PC-9 (cell line): ENCODE measurements at regions not wholly inside any gene's neighbourhood (a gene's known extent, or its start where the extent isn't known, plus 50 kb on each side); places are given as distances from the start of the nearest gene placed in this dataset.
"Not testable (repeated sequence)": the region's sequence is repeated elsewhere in the genome, so short reads cannot be mapped to it uniquely, and the experiment has no call there.

ENCODE experiments used
- BruUV-seq: library from RNA; stranded (reverse); fragments of 400-500 nt; replicated peaks from 2 replicates; lab custom pipeline; 2021; lab: Mats Ljungman, UMichigan
- CTCF ChIA-PET: fragments of 300-600 bp; sonication (Branson Sonifier 250); formaldehyde crosslinking; loops from one replicate; lab custom pipeline; 2022; ENCODE audit warnings: antibody characterized with exemption; lab: Charles Lee
- POLR2A ChIA-PET: fragments of 300-600 bp; sonication (Branson Sonifier 250); formaldehyde crosslinking; loops from one replicate; lab custom pipeline; 2022; ENCODE audit warnings: antibody characterized with exemption; ENCODE audit not compliant: unreplicated experiment; lab: Charles Lee
- DNase-seq, 2 experiments: peaks; one replicate each; pipeline versions ENCODE4 v3.0.0 to v3.0.0-alpha.2; 2015 to 2022; ENCODE audit warnings: mixed read lengths in 1 of 2
- H2AFZ ChIP-seq: fragments of 200-600 bp; sonication (generic); 2 replicates; pipeline ENCODE4 v1.8.1; 2017; ENCODE audit warnings: antibody characterized with exemption
- H3F3A ChIP-seq: fragments of 200-600 bp; sonication (generic); 2 replicates; pipeline ENCODE4 v1.8.1; 2017; ENCODE audit warnings: antibody characterized with exemption, mild to moderate bottlenecking, low read depth; ENCODE audit not compliant: insufficient read depth
- H3K27ac ChIP-seq: fragments of 200-600 bp; sonication (generic); 2 replicates; pipeline ENCODE4 v1.6.1; 2016; ENCODE audit warnings: mixed run types
- H3K27me3 ChIP-seq: fragments of 200-600 bp; sonication (generic); 2 replicates; pipeline ENCODE4 v1.6.1; 2016; ENCODE audit warnings: low read depth, mixed run types; ENCODE audit not compliant: insufficient read depth
- H3K36me3 ChIP-seq: fragments of 200-600 bp; sonication (generic); 2 replicates; pipeline ENCODE4 v1.6.1; 2016; ENCODE audit warnings: low read depth, mixed run types
- H3K4me1 ChIP-seq: fragments of 200-600 bp; sonication (generic); replicated peaks from 2 replicates; pipeline ENCODE4 v1.6.1; 2016; ENCODE audit warnings: mixed run types; ENCODE audit not compliant: insufficient read depth
- H3K4me2 ChIP-seq: fragments of 200-600 bp; sonication (generic); 2 replicates; pipeline ENCODE4 v1.6.1; 2017; ENCODE audit warnings: mixed run types
- H3K4me3 ChIP-seq: fragments of 200-600 bp; sonication (generic); 2 replicates; pipeline ENCODE4 v1.6.1; 2016; ENCODE audit warnings: mixed run types
- H3K79me2 ChIP-seq: fragments of 200-600 bp; sonication (generic); 2 replicates; pipeline ENCODE4 v1.6.1; 2017; ENCODE audit warnings: low read depth, mixed run types
- H3K9me2 ChIP-seq: fragments of 200-600 bp; sonication (generic); 2 replicates; pipeline ENCODE4 v1.8.1; 2017; ENCODE audit warnings: mild to moderate bottlenecking; ENCODE audit not compliant: insufficient read depth
- H3K9me3 ChIP-seq: fragments of 200-600 bp; sonication (generic); 2 replicates; pipeline ENCODE4 v1.8.1; 2016; ENCODE audit warnings: low read depth; ENCODE audit not compliant: insufficient read depth
- H4K20me1 ChIP-seq: fragments of 200-600 bp; sonication (generic); 2 replicates; pipeline ENCODE4 v1.8.1; 2017; ENCODE audit not compliant: insufficient read depth
- CTCF ChIP-seq: fragments of 200-600 bp; sonication (generic); conservative IDR thresholded peaks from 2 replicates; pipeline ENCODE4 v1.6.1; 2017; ENCODE audit warnings: mixed run types, antibody characterized with exemption, mild to moderate bottlenecking, moderate library complexity
- EZH2 ChIP-seq: fragments of 200-600 bp; sonication (generic); IDR thresholded peaks from 2 replicates; pipeline ENCODE4 v1.8.0; 2017; ENCODE audit warnings: antibody characterized with exemption, low read depth
- intact Hi-C: fragments of 100-400 bp; cut with micrococcal nuclease; formaldehyde crosslinking; loops from one replicate; pipeline ENCODE4 v1.10.0; 2022; ENCODE audit not compliant: unreplicated experiment

DNA sequence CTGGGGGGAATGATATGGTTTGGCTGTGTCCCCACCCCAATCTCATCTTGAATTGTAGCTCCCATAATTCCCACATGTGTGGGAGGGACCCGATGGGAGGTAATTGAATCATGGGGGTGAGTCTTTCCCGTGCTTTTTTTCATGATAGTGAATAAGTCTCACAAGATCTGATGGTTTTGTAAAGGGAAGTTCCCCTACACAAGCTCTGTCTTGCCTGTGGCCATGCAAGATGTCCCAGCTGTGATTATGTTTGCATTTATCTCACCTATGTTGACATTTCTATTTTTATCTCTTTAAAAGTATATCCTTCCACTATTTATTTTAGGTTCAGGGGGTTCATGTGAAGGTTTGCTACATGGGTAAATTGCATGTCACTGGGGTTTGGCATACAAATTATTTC is 323.9 kb upstream of the GLI3 start:
- no peak overlapping the region for H3K4me2 ChIP-seq
- no peaks in the 10 kb centered on the region for H3K36me3 ChIP-seq
- intact Hi-C loops, result no loop called here
- TF ChIP-seq EZH2, result no peak
- no peak for TF ChIP-seq CTCF
- H3K4me1 ChIP-seq, result no peaks in the 10 kb centered on the region
- ChIA-PET POLR2A (no interaction called here), CTCF (no interaction called here)
- no TSS peak for BruUV-seq
- no peak for DNase-seq
- H3K27ac ChIP-seq, result no peak overlapping the region
- no peak overlapping the region for H3K4me3 ChIP-seq
- no peaks in the 10 kb centered on the region for H3K79me2 ChIP-seq
- no peaks in the 10 kb centered on the region for H3F3A ChIP-seq
- H2AFZ ChIP-seq, result no peak overlapping the region
- no peaks in the 10 kb centered on the region for H3K9me3 ChIP-seq
- 0 out of 2 replicates have a peak, but pooled peaks cover 3% of the 10 kb centered on the region for H4K20me1 ChIP-seq
- H3K9me2 ChIP-seq, result no peaks in the 10 kb centered on the region
- H3K27me3 ChIP-seq, result no peaks in the 10 kb centered on the region

DNA sequence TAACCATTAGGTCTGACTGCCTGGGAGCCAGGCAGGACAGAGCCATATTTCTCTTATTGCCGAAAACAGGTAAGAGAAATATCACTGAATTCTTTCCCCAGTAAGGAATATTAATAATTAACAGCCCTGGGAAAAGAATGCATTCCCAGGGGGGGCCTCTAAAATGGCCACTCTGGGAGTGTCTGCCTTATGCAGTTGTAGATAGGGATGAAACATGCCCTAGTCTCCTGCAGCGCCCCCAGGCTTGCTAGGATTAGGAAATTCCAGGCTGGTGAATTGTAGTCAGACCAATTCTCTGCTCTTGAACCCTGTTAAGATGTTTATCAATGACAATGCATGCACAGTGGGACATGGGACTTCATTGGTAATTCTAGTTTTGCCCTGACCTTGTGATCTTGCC is 317.9 kb upstream of the GLI3 start:
- POLR2A ChIA-PET, H3K9me3 ChIP-seq, H3F3A ChIP-seq, DNase-seq, H3K27ac ChIP-seq, H3K27me3 ChIP-seq, BruUV-seq, H3K9me2 ChIP-seq, H4K20me1 ChIP-seq, H3K4me3 ChIP-seq, H3K36me3 ChIP-seq, H3K4me1 ChIP-seq, intact Hi-C loops, H3K79me2 ChIP-seq, H2AFZ ChIP-seq, H3K4me2 ChIP-seq, CTCF ChIA-PET: not testable (repeated sequence)

DNA sequence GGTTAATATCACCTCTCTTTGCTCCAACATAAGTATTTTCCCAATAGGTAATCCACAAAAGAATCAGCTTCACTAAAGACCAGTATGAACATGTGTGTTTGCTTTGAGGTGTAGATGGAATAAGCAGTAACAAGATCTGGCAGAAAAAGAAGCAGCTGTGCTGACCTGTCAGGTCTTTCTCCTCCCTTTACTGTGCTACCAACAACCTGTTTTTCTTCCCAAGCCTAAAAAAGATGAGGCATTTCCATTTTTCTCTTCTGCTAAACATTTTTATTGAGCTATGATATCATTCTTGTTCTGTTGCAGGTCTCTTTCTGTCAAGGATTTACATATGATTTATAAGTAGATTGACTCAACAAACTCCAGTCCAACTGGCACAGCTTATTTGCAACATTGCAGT is 315.2 kb upstream of the GLI3 start:
- Histone ChIP-seq H3K36me3 (no peaks in the 10 kb centered on the region), H3K9me2 (no peaks in the 10 kb centered on the region), H3K27me3 (no peaks in the 10 kb centered on the region), H3F3A (no peaks in the 10 kb centered on the region), H2AFZ (no peak overlapping the region), H3K4me1 (no peaks in the 10 kb centered on the region), H3K27ac (no peak overlapping the region), H3K9me3 (peaks cover 4% of the 10 kb centered on the region; the same call in 1 of the 2 replicates), H3K4me2 (no peak overlapping the region), H3K79me2 (no peaks in the 10 kb centered on the region), H3K4me3 (no peak overlapping the region), H4K20me1 (no peaks in the 10 kb centered on the region)
- intact Hi-C loops, result no loop called here
- no peak for DNase-seq
- CTCF ChIA-PET, result no interaction called here
- POLR2A ChIA-PET, result no interaction called here
- BruUV-seq, result no TSS peak
- no peak for TF ChIP-seq CTCF
- no peak for TF ChIP-seq EZH2

- H3K4me3 ChIP-seq, result no peak overlapping the region
- no peak overlapping the region for H3K4me2 ChIP-seq
- no peaks in the 10 kb centered on the region for H3K9me2 ChIP-seq
- ChIA-PET CTCF (no interaction called here), POLR2A (no interaction called here)
- TF ChIP-seq CTCF (no peak), EZH2 (no peak)
- peaks cover 4% of the 10 kb centered on the region; the same call in 1 of the 2 replicates for H3K9me3 ChIP-seq
- no peaks in the 10 kb centered on the region for H3K36me3 ChIP-seq
- H2AFZ ChIP-seq, result no peak overlapping the region
- intact Hi-C loops, result no loop called here
- H3K27ac ChIP-seq, result no peak overlapping the region
- H3K4me1 ChIP-seq, result no peaks in the 10 kb centered on the region
- DNase-seq, result no peak
- H3K79me2 ChIP-seq, result no peaks in the 10 kb centered on the region
- H3F3A ChIP-seq, result no peaks in the 10 kb centered on the region
- H3K27me3 ChIP-seq, result no peaks in the 10 kb centered on the region
- H4K20me1 ChIP-seq, result no peaks in the 10 kb centered on the region
- BruUV-seq, result no TSS peak
These were observed 313.9 kb upstream of the GLI3 start for GRCh38 chr7:42550706-42551470.
